ENCODE measurements at regions not wholly inside any gene's neighbourhood (a gene's known extent, or its start where the extent isn't known, plus 50 kb on each side); places are given as distances from the start of the nearest gene placed in this dataset.

DNA sequence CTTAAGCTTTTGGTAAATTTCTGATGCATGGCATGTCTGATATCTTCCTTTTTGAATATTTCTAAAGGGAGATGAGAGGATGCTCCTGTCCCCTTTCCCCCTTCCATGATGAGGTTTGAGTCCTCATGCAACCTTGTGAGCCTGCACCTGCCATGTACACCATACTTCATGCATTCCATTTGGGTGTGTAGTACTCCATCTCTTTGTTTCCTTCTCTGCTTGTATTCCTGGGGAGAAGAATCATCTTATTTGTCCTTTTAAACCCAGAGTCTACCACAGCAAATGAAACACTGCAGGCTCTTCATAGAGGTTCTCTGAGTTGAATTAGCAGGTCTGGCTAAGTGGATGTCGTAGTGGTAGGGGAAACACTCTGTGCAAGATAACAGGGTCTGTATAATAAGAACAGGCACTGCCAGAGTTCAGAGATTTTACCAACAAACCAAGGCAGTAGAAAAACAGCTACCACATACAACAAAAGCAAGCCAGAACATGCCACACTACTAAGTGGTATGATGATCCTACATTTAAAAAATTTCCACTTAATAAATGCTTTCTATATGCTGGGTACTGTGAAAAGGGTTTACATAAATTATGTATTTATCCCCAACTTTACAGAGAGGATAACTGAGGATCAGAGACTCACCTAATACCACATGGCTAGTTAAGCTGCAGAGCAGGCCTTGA lies 439.8 kb upstream of the GRIA1 start:
- Histone ChIP-seq H2AFZ (ENCODE audit: low read depth) (no peak overlapping the region), H3K9ac (no peak overlapping the region), H3K27ac (no peak overlapping the region), H3K36me3 (ENCODE audit: insufficient read depth) (no peaks in the 10 kb centered on the region), H3K4me3 (IDR thresholded peaks at IDR 0.05; ENCODE audit: insufficient read depth, low read depth, low read length) (no peak overlapping the region), H3K4me1 (ENCODE audit: low read depth, poor library complexity, severe bottlenecking) (no peaks in the 10 kb centered on the region), H4K20me1 (ENCODE audit: insufficient read depth) (no peaks in the 10 kb centered on the region), H3K4me2 (no peak overlapping the region), H3K79me2 (ENCODE audit: insufficient read depth, low read depth) (no peaks in the 10 kb centered on the region), H3K27me3 (ENCODE audit: insufficient read depth, low read depth) (no peaks in the 10 kb centered on the region)
- TF ChIP-seq, protein P1, sequence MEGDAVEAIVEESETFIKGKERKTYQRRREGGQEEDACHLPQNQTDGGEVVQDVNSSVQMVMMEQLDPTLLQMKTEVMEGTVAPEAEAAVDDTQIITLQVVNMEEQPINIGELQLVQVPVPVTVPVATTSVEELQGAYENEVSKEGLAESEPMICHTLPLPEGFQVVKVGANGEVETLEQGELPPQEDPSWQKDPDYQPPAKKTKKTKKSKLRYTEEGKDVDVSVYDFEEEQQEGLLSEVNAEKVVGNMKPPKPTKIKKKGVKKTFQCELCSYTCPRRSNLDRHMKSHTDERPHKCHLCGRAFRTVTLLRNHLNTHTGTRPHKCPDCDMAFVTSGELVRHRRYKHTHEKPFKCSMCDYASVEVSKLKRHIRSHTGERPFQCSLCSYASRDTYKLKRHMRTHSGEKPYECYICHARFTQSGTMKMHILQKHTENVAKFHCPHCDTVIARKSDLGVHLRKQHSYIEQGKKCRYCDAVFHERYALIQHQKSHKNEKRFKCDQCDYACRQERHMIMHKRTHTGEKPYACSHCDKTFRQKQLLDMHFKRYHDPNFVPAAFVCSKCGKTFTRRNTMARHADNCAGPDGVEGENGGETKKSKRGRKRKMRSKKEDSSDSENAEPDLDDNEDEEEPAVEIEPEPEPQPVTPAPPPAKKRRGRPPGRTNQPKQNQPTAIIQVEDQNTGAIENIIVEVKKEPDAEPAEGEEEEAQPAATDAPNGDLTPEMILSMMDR (conservative IDR thresholded peaks at IDR 0.05; ENCODE audit: low read depth, low read length), result no peak

- Histone ChIP-seq H3K27ac (no peak overlapping the region), H3K27me3 (ENCODE audit: insufficient read depth, low read depth) (no peaks in the 10 kb centered on the region), H3K9ac (no peak overlapping the region), H2AFZ (ENCODE audit: low read depth) (no peak overlapping the region), H3K4me3 (IDR thresholded peaks at IDR 0.05; ENCODE audit: insufficient read depth, low read depth, low read length) (no peak overlapping the region), H3K79me2 (ENCODE audit: insufficient read depth, low read depth) (no peaks in the 10 kb centered on the region), H3K36me3 (ENCODE audit: insufficient read depth) (no peaks in the 10 kb centered on the region), H3K4me2 (no peak overlapping the region), H3K4me1 (ENCODE audit: low read depth, poor library complexity, severe bottlenecking) (no peaks in the 10 kb centered on the region), H4K20me1 (ENCODE audit: insufficient read depth) (no peaks in the 10 kb centered on the region)
- TF ChIP-seq, protein P1 (conservative IDR thresholded peaks at IDR 0.05; ENCODE audit: low read depth, low read length), result no peak
These were observed 424.2 kb upstream of the GRIA1 start for GRCh38 chr5:153066281-153066680.

- H3K79me2 ChIP-seq (ENCODE audit: insufficient read depth, low read depth), result no peaks in the 10 kb centered on the region
These were observed 422.6 kb upstream of the GRIA1 start for GRCh38 chr5:153067869-153068268.

GRCh38 chr5:153079396-153079795 lies 411.1 kb upstream of the GRIA1 start:
- Histone ChIP-seq H2AFZ (ENCODE audit: low read depth) (no peak overlapping the region), H3K36me3 (ENCODE audit: insufficient read depth) (no peaks in the 10 kb centered on the region), H3K9ac (no peak overlapping the region), H3K4me3 (IDR thresholded peaks at IDR 0.05; ENCODE audit: insufficient read depth, low read depth, low read length) (no peak overlapping the region), H3K4me1 (ENCODE audit: low read depth, poor library complexity, severe bottlenecking) (no peaks in the 10 kb centered on the region), H3K27ac (no peak overlapping the region), H3K79me2 (ENCODE audit: insufficient read depth, low read depth) (no peaks in the 10 kb centered on the region), H4K20me1 (ENCODE audit: insufficient read depth) (no peaks in the 10 kb centered on the region), H3K27me3 (ENCODE audit: insufficient read depth, low read depth) (no peaks in the 10 kb centered on the region), H3K4me2 (no peak overlapping the region)
- TF ChIP-seq, protein P1 (conservative IDR thresholded peaks at IDR 0.05; ENCODE audit: low read depth, low read length), result no peak

More at GRCh38 chr5:153067869-153068268, 422.6 kb upstream of the GRIA1 start:
- Histone ChIP-seq H3K36me3 (ENCODE audit: insufficient read depth) (no peaks in the 10 kb centered on the region), H4K20me1 (ENCODE audit: insufficient read depth) (no peaks in the 10 kb centered on the region), H3K4me1 (ENCODE audit: low read depth, poor library complexity, severe bottlenecking) (no peaks in the 10 kb centered on the region), H3K4me2 (no peak overlapping the region), H3K4me3 (IDR thresholded peaks at IDR 0.05; ENCODE audit: insufficient read depth, low read depth, low read length) (no peak overlapping the region), H2AFZ (ENCODE audit: low read depth) (no peak overlapping the region), H3K27ac (no peak overlapping the region), H3K9ac (no peak overlapping the region), H3K27me3 (ENCODE audit: insufficient read depth, low read depth) (no peaks in the 10 kb centered on the region)
- TF ChIP-seq, protein P1 (conservative IDR thresholded peaks at IDR 0.05; ENCODE audit: low read depth, low read length), result no peak
